HL-60 (cell line): ENCODE measurements at regions not wholly inside any gene's neighbourhood (a gene's known extent, or its start where the extent isn't known, plus 50 kb on each side); places are given as distances from the start of the nearest gene placed in this dataset.

Source experiments
- DNase-seq, 2 experiments: peaks; one replicate each; pipeline ENCODE4 v3.0.0-alpha.2; 2010 to 2020; ENCODE audit warnings: low read depth in 1 of 2, low spot score in 1 of 2
- H3K27ac ChIP-seq: fragments of 250-450 bp; sonication (Bioruptor Pico); replicated peaks from 2 replicates; pipeline ENCODE4 v1.5.1; 2020; ENCODE audit warnings: mild to moderate bottlenecking, moderate library complexity
- H3K27me3 ChIP-seq: fragments of 250-450 bp; sonication (Bioruptor Pico); 2 replicates; pipeline ENCODE4 v1.5.1; 2021; ENCODE audit warnings: mild to moderate bottlenecking, moderate library complexity; ENCODE audit not compliant: insufficient read depth, poor library complexity, severe bottlenecking
- H3K4me3 ChIP-seq: replicated peaks from 2 replicates; pipeline ENCODE4 v1.5.1; 2011; ENCODE audit warnings: mild to moderate bottlenecking, control low read depth, low read length; ENCODE audit not compliant: insufficient read depth
- CTCF ChIP-seq: IDR thresholded peaks from one replicate; pipeline ENCODE4 v1.5.1; 2011; ENCODE audit warnings: low read length, control low read depth, inconsistent platforms; ENCODE audit not compliant: insufficient read depth
- GABPA ChIP-seq: IDR thresholded peaks from 2 replicates; pipeline ENCODE4 v1.6.1; 2012; ENCODE audit warnings: low read depth
- POLR2AphosphoS5 ChIP-seq: IDR thresholded peaks from 2 replicates; pipeline ENCODE4 v1.6.1; 2012; ENCODE audit warnings: low read depth
- REST ChIP-seq: IDR thresholded peaks from 2 replicates; pipeline ENCODE4 v1.6.1; 2012; ENCODE audit warnings: low read depth; ENCODE audit not compliant: insufficient replicate concordance
- SPI1 ChIP-seq: IDR thresholded peaks from 2 replicates; pipeline ENCODE4 v1.6.1; 2012; ENCODE audit warnings: low read depth, mild to moderate bottlenecking, borderline replicate concordance

DNA sequence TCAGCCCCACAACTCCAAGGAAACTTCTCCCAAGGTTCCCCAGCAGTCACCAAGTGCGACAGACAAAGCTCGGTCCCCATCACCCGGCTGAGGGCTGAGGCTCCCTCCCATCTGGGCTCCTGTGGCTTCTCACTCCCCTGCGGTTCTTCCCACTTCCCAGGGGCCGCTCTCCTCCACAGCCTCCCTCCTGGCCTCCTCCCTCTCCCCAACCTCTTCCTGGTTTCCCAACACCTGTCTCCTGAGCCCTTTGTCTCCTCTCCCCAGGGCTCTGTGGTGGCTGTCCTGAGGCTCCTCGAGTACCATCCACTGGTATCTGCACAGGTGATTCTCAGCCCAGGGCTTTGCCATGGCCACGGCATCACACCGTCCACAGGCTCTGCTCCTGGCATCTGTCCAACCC, 113.2 kb upstream of the NSMCE3 start:
- no peak overlapping the region for H3K4me3 ChIP-seq
- no peak for TF ChIP-seq CTCF
- no peak for TF ChIP-seq SPI1
- TF ChIP-seq REST = no peak
- TF ChIP-seq POLR2AphosphoS5 = no peak
- TF ChIP-seq GABPA = no peak
- no peak for DNase-seq
- H3K27me3 ChIP-seq = no peaks in the 10 kb centered on the region
- H3K27ac ChIP-seq = no peak overlapping the region

GRCh38 chr15:29380466-29380865, 110.8 kb upstream of the NSMCE3 start:
- H3K27me3 ChIP-seq = no peaks in the 10 kb centered on the region

GRCh38 chr15:29379647-29380046, 110.0 kb upstream of the NSMCE3 start:
- no peak for DNase-seq
- no peak overlapping the region for H3K27ac ChIP-seq
- H3K27me3 ChIP-seq = peaks cover under 1% of the 10 kb centered on the region
- no peak for TF ChIP-seq CTCF
- no peak for TF ChIP-seq POLR2AphosphoS5
- TF ChIP-seq REST = no peak
- TF ChIP-seq GABPA = no peak
- no peak for TF ChIP-seq SPI1
- no peak overlapping the region for H3K4me3 ChIP-seq

More at GRCh38 chr15:29380466-29380865, 110.8 kb upstream of the NSMCE3 start:
- Histone ChIP-seq H3K4me3 (no peak overlapping the region), H3K27ac (no peak overlapping the region)
- DNase-seq = no peak
- TF ChIP-seq SPI1 = no peak
- no peak for TF ChIP-seq REST
- no peak for TF ChIP-seq POLR2AphosphoS5
- TF ChIP-seq CTCF = no peak
- no peak for TF ChIP-seq GABPA
